IPS-15b (cell line): ENCODE measurements at regions not wholly inside any gene's neighbourhood (a gene's known extent, or its start where the extent isn't known, plus 50 kb on each side); places are given as distances from the start of the nearest gene placed in this dataset.

Source experiments
- H3K27me3 ChIP-seq: one replicate; pipeline ENCODE4 v1.6.1; 2013; ENCODE audit warnings: low read length; ENCODE audit not compliant: control insufficient read depth, insufficient read depth
- H3K36me3 ChIP-seq: one replicate; pipeline ENCODE4 v1.6.1; 2013; ENCODE audit warnings: low read length; ENCODE audit not compliant: control insufficient read depth, insufficient read depth
- H3K4me1 ChIP-seq: one replicate; pipeline ENCODE4 v1.6.1; 2013; ENCODE audit warnings: mild to moderate bottlenecking, low read length; ENCODE audit not compliant: control insufficient read depth, insufficient read depth
- H3K4me3 ChIP-seq: one replicate; pipeline ENCODE4 v1.5.1; 2013; ENCODE audit warnings: low read depth, low read length
- H3K9ac ChIP-seq: one replicate; pipeline ENCODE4 v1.6.1; 2013; ENCODE audit warnings: low read depth, mild to moderate bottlenecking, low read length
- H3K9me3 ChIP-seq: one replicate; pipeline ENCODE4 v1.6.1; 2013; ENCODE audit warnings: mild to moderate bottlenecking, low read length; ENCODE audit not compliant: control insufficient read depth, insufficient read depth

DNA sequence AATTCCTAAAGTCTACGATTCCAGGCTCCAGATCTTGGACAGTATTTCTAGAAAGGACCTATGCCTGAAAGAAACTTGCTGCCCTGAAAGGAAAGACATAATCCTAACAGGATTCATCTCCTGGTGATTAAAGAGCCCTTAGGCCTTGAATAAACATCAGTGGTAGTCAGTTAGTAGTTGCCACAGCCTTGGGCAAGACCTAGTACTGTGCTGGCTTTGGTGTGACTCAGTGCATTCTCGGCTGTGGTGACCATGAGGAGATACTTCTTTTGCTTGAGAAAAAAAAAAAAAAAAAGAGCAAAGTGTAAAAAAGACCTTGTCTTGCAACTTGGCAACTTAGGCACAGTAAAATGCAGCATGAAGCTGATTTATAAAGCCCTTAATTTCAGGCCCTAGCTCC, 188.2 kb downstream of the DCAF12L2 start:
- H3K9ac ChIP-seq: no peak overlapping the region
- no peaks in the 10 kb centered on the region for H3K36me3 ChIP-seq
- no peaks in the 10 kb centered on the region for H3K27me3 ChIP-seq
- no peak overlapping the region for H3K4me3 ChIP-seq
- H3K9me3 ChIP-seq: no peaks in the 10 kb centered on the region
- no peaks in the 10 kb centered on the region for H3K4me1 ChIP-seq

DNA sequence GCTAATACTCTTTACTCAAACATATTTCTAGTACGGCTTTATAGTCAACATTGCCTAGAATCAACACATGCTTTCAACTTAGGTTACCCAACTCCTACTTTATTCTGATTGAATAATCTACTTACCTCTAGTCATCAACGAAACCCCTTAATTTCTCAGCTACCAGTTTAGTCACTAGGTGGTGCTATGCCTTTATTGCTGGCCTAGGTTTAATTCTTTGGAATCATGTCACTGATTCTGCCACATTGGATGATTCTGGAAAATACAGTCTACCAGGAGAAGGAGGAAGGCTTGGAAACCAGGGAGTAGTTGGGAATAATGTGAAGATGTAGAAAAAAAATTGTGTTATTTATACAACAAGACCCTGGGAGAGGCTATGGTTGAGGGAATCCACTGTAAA, 167.7 kb downstream of the DCAF12L2 start:
- Histone ChIP-seq H3K4me1 (no peaks in the 10 kb centered on the region), H3K36me3 (no peaks in the 10 kb centered on the region), H3K27me3 (no peaks in the 10 kb centered on the region), H3K4me3 (no peak overlapping the region), H3K9me3 (no peaks in the 10 kb centered on the region), H3K9ac (no peak overlapping the region)

DNA sequence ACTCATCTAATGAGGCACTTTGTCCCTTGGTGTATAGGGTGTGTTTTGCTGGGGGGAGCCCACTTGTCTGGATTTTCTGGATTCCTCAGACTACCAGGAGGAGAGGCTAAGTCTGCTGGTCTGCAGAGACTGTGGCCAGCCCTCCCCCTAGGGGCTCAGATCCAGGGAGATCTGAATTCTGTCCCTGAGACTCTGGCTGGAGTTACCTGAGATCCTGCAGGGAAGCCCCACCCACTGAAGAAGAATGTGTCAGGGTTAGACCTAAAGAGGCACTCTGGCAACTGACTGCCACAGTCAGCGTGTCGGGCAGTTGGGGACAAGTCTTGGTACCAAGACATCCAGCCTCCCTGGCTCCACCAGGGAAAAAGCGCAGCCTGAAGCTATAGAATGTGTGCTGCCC, 138.9 kb downstream of the DCAF12L2 start:
- H3K9ac ChIP-seq: no peak overlapping the region
- H3K4me3 ChIP-seq: no peak overlapping the region
- H3K4me1 ChIP-seq: no peaks in the 10 kb centered on the region
- H3K36me3 ChIP-seq: no peaks in the 10 kb centered on the region
- H3K9me3 ChIP-seq: no peaks in the 10 kb centered on the region
- H3K27me3 ChIP-seq: no peaks in the 10 kb centered on the region

DNA sequence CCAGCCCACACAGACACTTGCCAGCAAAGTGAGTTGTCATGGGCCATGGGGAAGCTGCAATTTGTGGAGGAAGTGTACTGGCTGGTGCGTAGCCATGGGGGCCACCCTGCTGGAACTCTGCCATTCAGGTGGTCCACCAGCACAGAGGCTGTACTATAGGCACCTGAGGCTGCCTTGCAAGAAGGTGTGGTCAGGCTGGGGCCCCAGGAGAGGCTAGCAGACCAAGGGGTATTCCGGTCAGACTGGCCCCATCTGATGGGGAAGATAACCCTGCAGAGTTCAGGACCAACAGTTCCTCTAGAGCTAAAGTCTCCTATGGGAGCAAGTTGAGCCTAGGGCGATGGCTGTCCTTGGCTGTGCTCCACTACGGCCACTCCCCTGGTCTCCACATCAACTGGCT, 136.1 kb downstream of the DCAF12L2 start:
- H3K9me3 ChIP-seq: no peaks in the 10 kb centered on the region
- no peaks in the 10 kb centered on the region for H3K4me1 ChIP-seq
- no peak overlapping the region for H3K9ac ChIP-seq
- H3K36me3 ChIP-seq: no peaks in the 10 kb centered on the region
- no peak overlapping the region for H3K4me3 ChIP-seq
- no peaks in the 10 kb centered on the region for H3K27me3 ChIP-seq

DNA sequence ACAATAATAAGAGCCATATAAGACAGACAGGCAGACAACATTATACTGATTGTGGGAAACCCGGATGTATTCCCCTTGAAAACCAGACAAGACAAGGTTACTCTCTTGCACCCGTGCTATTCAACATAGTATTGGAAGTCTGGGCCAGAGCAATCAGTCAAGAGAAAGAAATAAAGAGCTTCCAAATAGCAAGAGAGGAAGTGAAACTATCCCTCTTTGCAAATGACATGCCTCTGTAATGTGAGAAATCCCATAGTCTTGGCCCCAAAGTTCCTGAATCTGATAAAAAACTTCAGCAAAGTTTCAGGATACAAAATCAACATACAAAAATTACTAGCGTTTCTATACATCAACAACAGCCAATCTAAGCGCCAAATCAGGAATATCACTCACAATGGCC, 102.1 kb downstream of the DCAF12L2 start:
- Histone ChIP-seq H3K27me3 (no peaks in the 10 kb centered on the region), H3K36me3 (no peaks in the 10 kb centered on the region), H3K4me3 (no peak overlapping the region), H3K4me1 (no peaks in the 10 kb centered on the region), H3K9me3 (no peaks in the 10 kb centered on the region), H3K9ac (no peak overlapping the region)

DNA sequence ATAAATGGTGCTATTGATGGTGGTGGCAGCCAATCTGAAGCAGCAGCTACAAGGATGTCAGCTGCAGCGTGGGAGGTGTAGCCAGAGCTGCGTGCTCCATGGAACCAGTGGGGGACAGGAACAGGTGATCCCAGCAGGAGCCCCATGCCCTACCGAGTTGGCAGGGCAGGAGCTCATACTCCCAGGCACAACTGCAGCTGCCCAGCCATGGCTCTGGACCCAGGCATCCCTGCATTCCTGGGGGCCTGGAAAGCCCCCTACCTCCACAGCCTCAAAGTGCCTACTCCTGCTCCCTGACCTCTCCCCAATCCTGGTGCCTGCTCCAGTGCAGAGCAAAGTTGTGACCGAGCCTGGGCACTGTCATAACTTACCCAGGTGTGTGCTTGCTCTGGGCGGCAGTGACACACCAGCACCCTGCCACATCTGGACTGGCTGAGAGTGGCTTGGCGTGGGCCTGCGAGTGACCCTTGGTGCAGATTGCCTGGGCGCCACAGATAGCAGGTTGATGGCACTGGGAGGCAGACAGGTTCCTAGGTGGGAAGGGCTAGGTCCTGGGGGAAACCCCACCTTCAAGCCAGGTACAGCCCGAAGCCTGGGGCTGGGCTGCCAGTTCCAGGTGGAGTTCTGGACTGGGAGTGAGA, 101.1 kb downstream of the DCAF12L2 start:
- no peaks in the 10 kb centered on the region for H3K36me3 ChIP-seq
- no peaks in the 10 kb centered on the region for H3K27me3 ChIP-seq
- H3K9ac ChIP-seq: no peak overlapping the region
- H3K9me3 ChIP-seq: no peaks in the 10 kb centered on the region
- no peaks in the 10 kb centered on the region for H3K4me1 ChIP-seq
- H3K4me3 ChIP-seq: no peak overlapping the region

DNA sequence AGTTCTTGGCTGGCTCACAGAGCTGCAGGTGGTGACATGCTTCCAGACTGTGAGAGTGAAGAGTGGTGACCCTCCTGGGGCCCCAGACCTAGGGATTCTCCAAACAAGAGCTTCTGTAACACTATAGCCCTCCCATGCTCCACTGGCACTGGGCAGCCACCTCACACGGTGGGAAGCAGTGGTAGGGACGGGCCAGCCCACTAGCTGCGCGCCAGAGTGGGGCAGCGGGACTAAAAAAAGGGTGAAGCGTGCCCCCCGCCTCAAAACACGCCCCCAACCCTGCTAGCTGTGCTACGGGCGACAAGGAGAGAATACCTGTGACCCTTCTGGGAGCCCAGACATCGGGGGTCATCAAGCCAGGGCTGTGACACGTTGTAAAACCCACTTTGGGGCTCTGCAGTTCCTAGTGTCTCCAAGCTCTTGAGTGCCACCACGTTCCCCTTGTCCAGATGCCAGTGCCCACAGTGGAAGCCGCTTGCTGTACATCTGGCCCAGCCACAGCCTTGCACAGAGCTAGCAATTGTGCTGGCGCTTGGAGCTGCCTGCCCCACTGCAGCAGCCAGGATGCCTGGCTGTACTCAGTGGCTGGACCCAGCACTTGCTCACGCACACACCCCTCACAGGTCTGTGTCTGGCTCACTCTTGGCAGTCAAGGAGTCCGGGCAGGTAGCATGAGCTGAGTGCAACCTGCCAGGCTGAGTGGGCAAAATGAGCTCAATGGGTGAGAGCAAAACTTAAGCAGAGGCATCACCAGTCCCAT, 100.0 kb downstream of the DCAF12L2 start:
- H3K4me1 ChIP-seq: no peaks in the 10 kb centered on the region
- no peaks in the 10 kb centered on the region for H3K27me3 ChIP-seq
- no peak overlapping the region for H3K4me3 ChIP-seq
- no peaks in the 10 kb centered on the region for H3K36me3 ChIP-seq
- H3K9me3 ChIP-seq: no peaks in the 10 kb centered on the region
- no peak overlapping the region for H3K9ac ChIP-seq
